DMS 273 treated with DMSO at 0.1 percent for 48 hours (cell line): ENCODE measurements at regions not wholly inside any gene's neighbourhood (a gene's known extent, or its start where the extent isn't known, plus 50 kb on each side); places are given as distances from the start of the nearest gene placed in this dataset.

Experiments used
- DNase-seq: peaks from one replicate; lab custom pipeline; 2025; lab: John Stamatoyannopoulos, UW

- DNase-seq, result no peak
These were observed 220.1 kb downstream of the OSR1 start for GRCh38 chr2:19138264-19138825.

GRCh38 chr2:19137433-19137832, 221.0 kb downstream of the OSR1 start:
- no peak for DNase-seq

GRCh38 chr2:19132967-19133366, 225.5 kb downstream of the OSR1 start:
- DNase-seq, result no peak

GRCh38 chr2:19131871-19132270, 226.6 kb downstream of the OSR1 start:
- DNase-seq, result no peak

GRCh38 chr2:19128148-19128547, 230.3 kb downstream of the OSR1 start:
- no peak for DNase-seq

- no peak for DNase-seq
These were observed 230.8 kb downstream of the OSR1 start for GRCh38 chr2:19127616-19128015.

- DNase-seq, result no peak
These were observed 232.3 kb downstream of the OSR1 start for GRCh38 chr2:19125901-19126680.

GRCh38 chr2:19124135-19124534, 234.3 kb downstream of the OSR1 start:
- no peak for DNase-seq

GRCh38 chr2:19123556-19123955, 234.9 kb downstream of the OSR1 start:
- no peak for DNase-seq

- DNase-seq, result no peak
These were observed 236.2 kb downstream of the OSR1 start for GRCh38 chr2:19122220-19122619.

- DNase-seq, result no peak
These were observed 237.3 kb downstream of the OSR1 start for GRCh38 chr2:19120941-19121750.

- no peak for DNase-seq
These were observed 238.2 kb downstream of the OSR1 start for GRCh38 chr2:19120181-19120580.

- DNase-seq, result no peak
These were observed 239.0 kb downstream of the OSR1 start for GRCh38 chr2:19119326-19120001.

GRCh38 chr2:19116918-19117317, 241.5 kb downstream of the OSR1 start:
- DNase-seq, result no peak

- no peak for DNase-seq
These were observed 243.6 kb downstream of the OSR1 start for GRCh38 chr2:19114754-19115231.

- DNase-seq, result no peak
These were observed 244.3 kb downstream of the OSR1 start for GRCh38 chr2:19114126-19114525.

- no peak for DNase-seq
These were observed 247.1 kb downstream of the OSR1 start for GRCh38 chr2:19111354-19111753.

GRCh38 chr2:19109518-19109917, 248.9 kb downstream of the OSR1 start:
- DNase-seq, result no peak

GRCh38 chr2:19106376-19106775, 252.0 kb downstream of the OSR1 start:
- no peak for DNase-seq

GRCh38 chr2:19104503-19104902, 253.9 kb downstream of the OSR1 start:
- no peak for DNase-seq

- no peak for DNase-seq
These were observed 255.6 kb downstream of the OSR1 start for GRCh38 chr2:19102696-19103423.

GRCh38 chr2:19101968-19102367, 256.5 kb downstream of the OSR1 start:
- no peak for DNase-seq
